ENCODE measurements at regions not wholly inside any gene's neighbourhood (a gene's known extent, or its start where the extent isn't known, plus 50 kb on each side); places are given as distances from the start of the nearest gene placed in this dataset.
"Not testable (repeated sequence)": the region's sequence is repeated elsewhere in the genome, so short reads cannot be mapped to it uniquely, and the experiment has no call there.

GRCh38 chr1:209173796-209174195 lies 409.7 kb upstream of the CAMK1G start:
- TF ChIP-seq CTCF, EP300 (IDR thresholded peaks at IDR 0.05): not testable (repeated sequence)
